ENCODE measurements at regions not wholly inside any gene's neighbourhood (a gene's known extent, or its start where the extent isn't known, plus 50 kb on each side); places are given as distances from the start of the nearest gene placed in this dataset.

DNA sequence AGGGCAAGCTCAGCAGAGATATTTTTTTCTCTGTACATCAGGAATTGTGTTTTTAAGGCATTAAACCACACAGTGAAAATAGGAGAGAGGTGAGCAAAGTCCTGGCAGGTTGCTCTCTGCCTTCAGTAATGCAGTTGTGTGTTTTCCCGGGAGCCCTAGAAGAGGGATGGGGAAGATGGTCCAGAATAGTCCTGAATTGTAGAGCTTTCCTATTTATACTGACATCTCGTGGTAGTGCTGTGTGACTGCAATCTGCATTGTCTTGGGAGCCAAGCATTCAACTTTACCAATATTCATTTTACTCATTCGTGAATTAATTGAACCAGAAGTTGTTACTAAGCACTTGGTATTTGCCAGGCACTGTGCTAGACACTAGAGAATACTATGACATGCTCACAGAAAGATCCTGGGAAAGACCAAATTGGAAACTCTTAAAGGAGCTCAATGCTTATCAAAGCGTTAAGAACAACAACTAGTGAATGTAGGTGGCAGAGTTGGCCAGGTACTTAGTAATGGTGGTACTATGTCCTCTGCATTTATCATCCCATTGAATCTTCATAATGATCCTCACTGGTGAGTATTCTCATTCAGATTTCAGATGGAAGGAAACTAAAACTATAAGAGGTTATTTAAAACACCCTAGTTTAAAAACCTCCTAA lies 214.6 kb downstream of the TRIB2 start:
- TF ChIP-seq GATA3 (IDR thresholded peaks at IDR 0.05; ENCODE audit: low read depth, low read length) (no peak), GATA2 (IDR thresholded peaks at IDR 0.05; ENCODE audit: low read depth, low read length) (no peak)

All from SH-SY5Y (cell line).